ENCODE measurements at regions not wholly inside any gene's neighbourhood (a gene's known extent, or its start where the extent isn't known, plus 50 kb on each side); places are given as distances from the start of the nearest gene placed in this dataset.

DNA sequence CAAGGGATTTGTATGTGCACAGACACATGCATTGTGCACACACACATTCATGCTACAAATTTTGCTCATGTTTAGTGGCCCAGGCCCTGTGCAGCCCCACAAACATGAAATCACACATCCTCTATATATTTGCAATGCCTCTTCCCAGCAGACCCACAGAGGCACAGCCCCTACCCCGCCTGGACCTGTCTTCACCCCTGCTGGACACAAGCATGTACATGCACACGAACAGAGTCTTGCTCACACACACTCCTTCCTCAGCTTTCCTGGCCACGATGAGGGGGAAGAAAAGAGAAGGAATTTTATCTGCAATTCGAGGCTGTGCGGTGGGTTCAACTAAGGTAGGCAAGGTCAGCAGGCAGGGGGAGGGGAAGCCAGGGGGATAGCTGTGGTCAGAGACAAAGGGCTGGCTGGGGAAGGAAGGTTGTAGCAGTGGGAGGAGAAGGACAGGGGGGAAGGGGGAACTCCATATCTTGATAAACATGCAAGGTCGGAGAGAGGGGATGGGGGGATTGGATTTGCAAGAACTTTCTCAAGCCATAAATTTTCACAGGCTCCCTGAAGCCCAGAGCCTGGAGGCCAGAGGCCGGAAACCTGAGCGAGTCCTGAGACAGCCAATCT lies 156.4 kb downstream of the EFNB1 start:
- no peaks in the 10 kb centered on the region for H3K9me3 ChIP-seq (ENCODE audit: control insufficient read depth, insufficient read depth, low read depth, low read length)
- no TSS peak for BruUV-seq (replicated peaks)
- no peaks in the 10 kb centered on the region for H3K4me1 ChIP-seq (ENCODE audit: control insufficient read depth, insufficient read depth, low read length)
- intact Hi-C loops (cut with micrococcal nuclease; ENCODE audit: unreplicated experiment) (no loop called here), in situ Hi-C loops (cut with HindIII; ENCODE audit: low pct_unique_long_range_greater_than_20kb, low sequenced_read_pairs) (no loop called here)
- ChIA-PET POLR2A (no interaction called here), CTCF (no interaction called here)
- no peaks in the 10 kb centered on the region for H3K36me3 ChIP-seq (ENCODE audit: control insufficient read depth, insufficient read depth, low read length)
- H3K27ac ChIP-seq (ENCODE audit: low read length), result no peak overlapping the region
- TF ChIP-seq REST (IDR thresholded peaks at IDR 0.05; ENCODE audit: insufficient read depth in 1 of 2, low read depth in 2 of 2, low read length in 1 of 2), result no peak
- no peak for TF ChIP-seq POLR2AphosphoS5 (IDR thresholded peaks at IDR 0.05; ENCODE audit: low read depth, low read length)
- no peak for TF ChIP-seq TCF7L2 (IDR thresholded peaks at IDR 0.05; ENCODE audit: low read depth, low read length)
- no peak for TF ChIP-seq SIN3A (IDR thresholded peaks at IDR 0.05; ENCODE audit: borderline replicate concordance, insufficient read depth, low read depth, low read length)
- no peak for TF ChIP-seq CTCF (IDR thresholded peaks at IDR 0.05)
- ATAC-seq (no peak), DNase-seq (ENCODE audit: low read depth, low spot score) (no peak)
- no peaks in the 10 kb centered on the region for H3K27me3 ChIP-seq (ENCODE audit: control insufficient read depth, insufficient read depth, low read length)
- H3K4me3 ChIP-seq (ENCODE audit: low read depth in 2 of 2, low read length in 2 of 2), result no peak overlapping the region

DNA sequence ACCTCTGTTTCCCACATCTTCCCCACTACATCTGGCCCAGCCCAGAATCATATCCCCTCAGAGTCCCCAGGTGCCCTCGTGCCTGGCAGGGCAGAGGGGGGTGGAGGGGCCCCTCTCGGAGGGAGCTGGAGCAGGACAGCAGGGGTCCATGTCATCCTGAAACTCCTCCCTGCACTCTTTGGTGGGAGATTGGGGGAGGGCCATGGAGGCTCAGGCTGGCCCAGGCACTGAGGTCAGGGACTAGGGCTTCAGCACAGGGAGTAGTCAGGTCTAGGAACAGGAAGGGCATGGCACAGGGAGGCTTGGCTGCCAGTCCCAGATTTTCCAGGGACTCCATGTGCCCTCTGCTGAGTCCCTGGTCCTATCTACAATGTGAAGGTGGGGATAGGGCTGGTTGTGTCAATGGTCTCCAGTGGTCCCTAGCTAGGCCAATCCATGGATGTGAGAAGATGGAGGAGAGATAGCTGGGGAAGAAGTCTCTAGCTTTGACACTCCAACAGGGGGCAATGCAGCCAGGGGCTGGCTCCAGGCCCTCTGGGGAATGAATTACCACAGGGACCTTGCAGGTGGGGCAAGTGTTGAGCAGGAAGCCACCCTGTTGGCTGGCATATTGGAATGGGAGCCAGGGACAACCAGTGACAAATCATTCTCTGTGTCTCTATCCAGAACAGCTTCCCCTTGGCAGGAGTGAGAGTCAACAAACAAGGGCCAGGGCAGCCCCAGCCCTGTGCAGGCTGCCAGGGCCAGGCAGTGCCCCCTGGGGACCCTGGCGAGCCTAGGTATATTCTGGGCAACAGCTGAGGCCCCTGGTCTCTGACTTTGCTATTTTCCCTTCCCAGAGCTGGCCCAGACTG lies 154.4 kb downstream of the EFNB1 start:
- Histone ChIP-seq H3K36me3 (ENCODE audit: control insufficient read depth, insufficient read depth, low read length) (no peaks in the 10 kb centered on the region), H3K4me3 (ENCODE audit: low read depth in 2 of 2, low read length in 2 of 2) (no peak overlapping the region), H3K9me3 (ENCODE audit: control insufficient read depth, insufficient read depth, low read depth, low read length) (no peaks in the 10 kb centered on the region), H3K27me3 (ENCODE audit: control insufficient read depth, insufficient read depth, low read length) (no peaks in the 10 kb centered on the region), H3K4me1 (ENCODE audit: control insufficient read depth, insufficient read depth, low read length) (no peaks in the 10 kb centered on the region), H3K27ac (ENCODE audit: low read length) (no peak overlapping the region)
- ATAC-seq (no peak), DNase-seq (ENCODE audit: low read depth, low spot score) (no peak)
- intact Hi-C loops (cut with micrococcal nuclease; ENCODE audit: unreplicated experiment), result no loop called here
- POLR2A ChIA-PET, result no interaction called here
- no TSS peak for BruUV-seq (replicated peaks)
- TF ChIP-seq TCF7L2 (IDR thresholded peaks at IDR 0.05; ENCODE audit: low read depth, low read length) (no peak), SIN3A (IDR thresholded peaks at IDR 0.05; ENCODE audit: borderline replicate concordance, insufficient read depth, low read depth, low read length) (no peak), CTCF (IDR thresholded peaks at IDR 0.05) (no peak), REST (IDR thresholded peaks at IDR 0.05; ENCODE audit: insufficient read depth in 1 of 2, low read depth in 2 of 2, low read length in 1 of 2) (no peak), POLR2AphosphoS5 (IDR thresholded peaks at IDR 0.05; ENCODE audit: low read depth, low read length) (no peak)
- in situ Hi-C loops (cut with HindIII; ENCODE audit: low pct_unique_long_range_greater_than_20kb, low sequenced_read_pairs), result no loop called here
- CTCF ChIA-PET, result interaction anchor here (0.6 kb wide), 1 partner anchor 150 kb away, joined by 4 read pairs; no protein-coding TSS in a partner anchor
